GM12865 (cell line): ENCODE measurements at regions not wholly inside any gene's neighbourhood (a gene's known extent, or its start where the extent isn't known, plus 50 kb on each side); places are given as distances from the start of the nearest gene placed in this dataset.

Experiments used
- DNase-seq: peaks from one replicate; pipeline ENCODE4 v3.0.0; 2010; ENCODE audit warnings: low read depth
- H3K4me3 ChIP-seq: 2 replicates; pipeline ENCODE4 v1.5.1; 2011; ENCODE audit warnings: mild to moderate bottlenecking, low read depth, low read length, control low read depth
- CTCF ChIP-seq: IDR thresholded peaks from 2 replicates; pipeline ENCODE4 v1.5.1; 2011; ENCODE audit warnings: low read length, control low read depth, low read depth, inconsistent platforms; ENCODE audit not compliant: insufficient read depth; ENCODE audit errors: missing control alignments

- TF ChIP-seq CTCF: no peak
- no peak for DNase-seq
- no peak overlapping the region for H3K4me3 ChIP-seq
These were observed 528.8 kb upstream of the PCDH9 start for GRCh38 chr13:67758975-67759374.

- no peak for TF ChIP-seq CTCF
- DNase-seq: no peak
- H3K4me3 ChIP-seq: no peak overlapping the region
These were observed 523.9 kb upstream of the PCDH9 start for GRCh38 chr13:67754012-67754411.

GRCh38 chr13:67752759-67753158, 522.6 kb upstream of the PCDH9 start:
- DNase-seq: no peak
- H3K4me3 ChIP-seq: no peak overlapping the region
- no peak for TF ChIP-seq CTCF

GRCh38 chr13:67742478-67742877, 512.3 kb upstream of the PCDH9 start:
- TF ChIP-seq CTCF: no peak
- no peak for DNase-seq
- no peak overlapping the region for H3K4me3 ChIP-seq

- H3K4me3 ChIP-seq: no peak overlapping the region
- no peak for DNase-seq
- no peak for TF ChIP-seq CTCF
These were observed 510.9 kb upstream of the PCDH9 start for GRCh38 chr13:67740871-67741535.

- peak; percentile 1 for DNase-seq
- TF ChIP-seq CTCF: peak; percentile 2
- no peak overlapping the region for H3K4me3 ChIP-seq
These were observed 506.7 kb upstream of the PCDH9 start for GRCh38 chr13:67736646-67737420.
